ENCODE measurements at regions not wholly inside any gene's neighbourhood (a gene's known extent, or its start where the extent isn't known, plus 50 kb on each side); places are given as distances from the start of the nearest gene placed in this dataset.
"Not testable (repeated sequence)": the region's sequence is repeated elsewhere in the genome, so short reads cannot be mapped to it uniquely, and the experiment has no call there.

- H3K27me3 ChIP-seq (ENCODE audit: low read depth, low read length) = no peaks in the 10 kb centered on the region
- no peaks in the 10 kb centered on the region for H3K9me3 ChIP-seq (ENCODE audit: control insufficient read depth in 1 of 2, low read length in 2 of 2)
- no peaks in the 10 kb centered on the region for H3K4me1 ChIP-seq (ENCODE audit: control insufficient read depth in 1 of 2, insufficient read depth in 2 of 2, low read length in 2 of 2)
- H3K36me3 ChIP-seq (ENCODE audit: control insufficient read depth in 1 of 2, insufficient read depth in 2 of 2, low read length in 2 of 2) = no peaks in the 10 kb centered on the region
- H3K4me3 ChIP-seq (ENCODE audit: low read depth in 1 of 2, low read length in 2 of 2) = no peak overlapping the region
- H3K27ac ChIP-seq (ENCODE audit: low read length) = no peak overlapping the region
Measured at GRCh38 chr16:51988977-51989376, 558.0 kb downstream of the TOX3 start.

- no peaks in the 10 kb centered on the region for H3K27me3 ChIP-seq (ENCODE audit: low read depth, low read length)
- no peaks in the 10 kb centered on the region for H3K36me3 ChIP-seq (ENCODE audit: control insufficient read depth in 1 of 2, insufficient read depth in 2 of 2, low read length in 2 of 2)
- no peaks in the 10 kb centered on the region for H3K9me3 ChIP-seq (ENCODE audit: control insufficient read depth in 1 of 2, low read length in 2 of 2)
- no peak overlapping the region for H3K27ac ChIP-seq (ENCODE audit: low read length)
- H3K4me3 ChIP-seq (ENCODE audit: low read depth in 1 of 2, low read length in 2 of 2) = no peak overlapping the region
- no peaks in the 10 kb centered on the region for H3K4me1 ChIP-seq (ENCODE audit: control insufficient read depth in 1 of 2, insufficient read depth in 2 of 2, low read length in 2 of 2)
Measured at GRCh38 chr16:51987519-51987918, 559.4 kb downstream of the TOX3 start.

- H3K4me3 ChIP-seq (ENCODE audit: low read depth in 1 of 2, low read length in 2 of 2) = no peak overlapping the region
- H3K36me3 ChIP-seq (ENCODE audit: control insufficient read depth in 1 of 2, insufficient read depth in 2 of 2, low read length in 2 of 2) = no peaks in the 10 kb centered on the region
- H3K27ac ChIP-seq (ENCODE audit: low read length) = no peak overlapping the region
- no peaks in the 10 kb centered on the region for H3K4me1 ChIP-seq (ENCODE audit: control insufficient read depth in 1 of 2, insufficient read depth in 2 of 2, low read length in 2 of 2)
- no peaks in the 10 kb centered on the region for H3K27me3 ChIP-seq (ENCODE audit: low read depth, low read length)
- H3K9me3 ChIP-seq (ENCODE audit: control insufficient read depth in 1 of 2, low read length in 2 of 2) = no peaks in the 10 kb centered on the region
Measured at GRCh38 chr16:51986717-51987116, 560.2 kb downstream of the TOX3 start.

- no peak overlapping the region for H3K27ac ChIP-seq (ENCODE audit: low read length)
- no peaks in the 10 kb centered on the region for H3K27me3 ChIP-seq (ENCODE audit: low read depth, low read length)
- no peaks in the 10 kb centered on the region for H3K36me3 ChIP-seq (ENCODE audit: control insufficient read depth in 1 of 2, insufficient read depth in 2 of 2, low read length in 2 of 2)
- no peaks in the 10 kb centered on the region for H3K9me3 ChIP-seq (ENCODE audit: control insufficient read depth in 1 of 2, low read length in 2 of 2)
- H3K4me3 ChIP-seq (ENCODE audit: low read depth in 1 of 2, low read length in 2 of 2) = no peak overlapping the region
- no peaks in the 10 kb centered on the region for H3K4me1 ChIP-seq (ENCODE audit: control insufficient read depth in 1 of 2, insufficient read depth in 2 of 2, low read length in 2 of 2)
Measured at GRCh38 chr16:51986301-51986700, 560.6 kb downstream of the TOX3 start.

GRCh38 chr16:51985126-51985525, 561.8 kb downstream of the TOX3 start:
- no peaks in the 10 kb centered on the region for H3K27me3 ChIP-seq (ENCODE audit: low read depth, low read length)
- no peak overlapping the region for H3K27ac ChIP-seq (ENCODE audit: low read length)
- no peaks in the 10 kb centered on the region for H3K36me3 ChIP-seq (ENCODE audit: control insufficient read depth in 1 of 2, insufficient read depth in 2 of 2, low read length in 2 of 2)
- H3K9me3 ChIP-seq (ENCODE audit: control insufficient read depth in 1 of 2, low read length in 2 of 2) = no peaks in the 10 kb centered on the region
- H3K4me3 ChIP-seq (ENCODE audit: low read depth in 1 of 2, low read length in 2 of 2) = no peak overlapping the region
- H3K4me1 ChIP-seq (ENCODE audit: control insufficient read depth in 1 of 2, insufficient read depth in 2 of 2, low read length in 2 of 2) = no peaks in the 10 kb centered on the region

GRCh38 chr16:51984395-51984794, 562.5 kb downstream of the TOX3 start:
- Histone ChIP-seq H3K4me3 (ENCODE audit: low read depth in 1 of 2, low read length in 2 of 2) (no peak overlapping the region), H3K4me1 (ENCODE audit: control insufficient read depth in 1 of 2, insufficient read depth in 2 of 2, low read length in 2 of 2) (no peaks in the 10 kb centered on the region), H3K27me3 (ENCODE audit: low read depth, low read length) (no peaks in the 10 kb centered on the region), H3K36me3 (ENCODE audit: control insufficient read depth in 1 of 2, insufficient read depth in 2 of 2, low read length in 2 of 2) (no peaks in the 10 kb centered on the region), H3K9me3 (ENCODE audit: control insufficient read depth in 1 of 2, low read length in 2 of 2) (no peaks in the 10 kb centered on the region), H3K27ac (ENCODE audit: low read length) (no peak overlapping the region)

- no peak overlapping the region for H3K27ac ChIP-seq (ENCODE audit: low read length)
- no peaks in the 10 kb centered on the region for H3K9me3 ChIP-seq (ENCODE audit: control insufficient read depth in 1 of 2, low read length in 2 of 2)
- no peak overlapping the region for H3K4me3 ChIP-seq (ENCODE audit: low read depth in 1 of 2, low read length in 2 of 2)
- no peaks in the 10 kb centered on the region for H3K36me3 ChIP-seq (ENCODE audit: control insufficient read depth in 1 of 2, insufficient read depth in 2 of 2, low read length in 2 of 2)
- no peaks in the 10 kb centered on the region for H3K27me3 ChIP-seq (ENCODE audit: low read depth, low read length)
- H3K4me1 ChIP-seq (ENCODE audit: control insufficient read depth in 1 of 2, insufficient read depth in 2 of 2, low read length in 2 of 2) = no peaks in the 10 kb centered on the region
Measured at GRCh38 chr16:51982715-51983680, 563.9 kb downstream of the TOX3 start.

GRCh38 chr16:51981725-51982124, 565.2 kb downstream of the TOX3 start:
- no peak overlapping the region for H3K27ac ChIP-seq (ENCODE audit: low read length)
- H3K4me3 ChIP-seq (ENCODE audit: low read depth in 1 of 2, low read length in 2 of 2) = no peak overlapping the region
- H3K27me3 ChIP-seq (ENCODE audit: low read depth, low read length) = no peaks in the 10 kb centered on the region
- H3K36me3 ChIP-seq (ENCODE audit: control insufficient read depth in 1 of 2, insufficient read depth in 2 of 2, low read length in 2 of 2) = no peaks in the 10 kb centered on the region
- no peaks in the 10 kb centered on the region for H3K4me1 ChIP-seq (ENCODE audit: control insufficient read depth in 1 of 2, insufficient read depth in 2 of 2, low read length in 2 of 2)
- H3K9me3 ChIP-seq (ENCODE audit: control insufficient read depth in 1 of 2, low read length in 2 of 2) = no peaks in the 10 kb centered on the region

- not testable (repeated sequence) for H3K27me3 ChIP-seq (ENCODE audit: low read depth, low read length); H3K4me1 ChIP-seq (ENCODE audit: control insufficient read depth in 1 of 2, insufficient read depth in 2 of 2, low read length in 2 of 2); H3K4me3 ChIP-seq (ENCODE audit: low read depth in 1 of 2, low read length in 2 of 2); H3K27ac ChIP-seq (ENCODE audit: low read length); H3K36me3 ChIP-seq (ENCODE audit: control insufficient read depth in 1 of 2, insufficient read depth in 2 of 2, low read length in 2 of 2); H3K9me3 ChIP-seq (ENCODE audit: control insufficient read depth in 1 of 2, low read length in 2 of 2)
Measured at GRCh38 chr16:51977506-51977905, 569.4 kb downstream of the TOX3 start.

- no peak overlapping the region for H3K27ac ChIP-seq (ENCODE audit: low read length)
- no peaks in the 10 kb centered on the region for H3K9me3 ChIP-seq (ENCODE audit: control insufficient read depth in 1 of 2, low read length in 2 of 2)
- H3K36me3 ChIP-seq (ENCODE audit: control insufficient read depth in 1 of 2, insufficient read depth in 2 of 2, low read length in 2 of 2) = no peaks in the 10 kb centered on the region
- H3K4me3 ChIP-seq (ENCODE audit: low read depth in 1 of 2, low read length in 2 of 2) = no peak overlapping the region
- H3K4me1 ChIP-seq (ENCODE audit: control insufficient read depth in 1 of 2, insufficient read depth in 2 of 2, low read length in 2 of 2) = no peaks in the 10 kb centered on the region
- no peaks in the 10 kb centered on the region for H3K27me3 ChIP-seq (ENCODE audit: low read depth, low read length)
Measured at GRCh38 chr16:51971184-51971583, 575.8 kb downstream of the TOX3 start.

- Histone ChIP-seq H3K4me1 (ENCODE audit: control insufficient read depth in 1 of 2, insufficient read depth in 2 of 2, low read length in 2 of 2) (no peaks in the 10 kb centered on the region), H3K36me3 (ENCODE audit: control insufficient read depth in 1 of 2, insufficient read depth in 2 of 2, low read length in 2 of 2) (no peaks in the 10 kb centered on the region), H3K4me3 (ENCODE audit: low read depth in 1 of 2, low read length in 2 of 2) (no peak overlapping the region), H3K27ac (ENCODE audit: low read length) (no peak overlapping the region), H3K27me3 (ENCODE audit: low read depth, low read length) (no peaks in the 10 kb centered on the region), H3K9me3 (ENCODE audit: control insufficient read depth in 1 of 2, low read length in 2 of 2) (no peaks in the 10 kb centered on the region)
Measured at GRCh38 chr16:51968749-51969148, 578.2 kb downstream of the TOX3 start.

GRCh38 chr16:51967646-51968045, 579.3 kb downstream of the TOX3 start:
- H3K4me3 ChIP-seq (ENCODE audit: low read depth in 1 of 2, low read length in 2 of 2) = no peak overlapping the region
- H3K36me3 ChIP-seq (ENCODE audit: control insufficient read depth in 1 of 2, insufficient read depth in 2 of 2, low read length in 2 of 2) = no peaks in the 10 kb centered on the region
- no peaks in the 10 kb centered on the region for H3K4me1 ChIP-seq (ENCODE audit: control insufficient read depth in 1 of 2, insufficient read depth in 2 of 2, low read length in 2 of 2)
- H3K9me3 ChIP-seq (ENCODE audit: control insufficient read depth in 1 of 2, low read length in 2 of 2) = no peaks in the 10 kb centered on the region
- H3K27ac ChIP-seq (ENCODE audit: low read length) = no peak overlapping the region
- H3K27me3 ChIP-seq (ENCODE audit: low read depth, low read length) = no peaks in the 10 kb centered on the region
